Lower leg skin (tissue), 4 donors: ENCODE measurements at regions not wholly inside any gene's neighbourhood (a gene's known extent, or its start where the extent isn't known, plus 50 kb on each side); places are given as distances from the start of the nearest gene placed in this dataset.
"Not testable (repeated sequence)": the region's sequence is repeated elsewhere in the genome, so short reads cannot be mapped to it uniquely, and the experiment has no call there.

Experiments used
- DNase-seq, 2 donors: peaks; one replicate each; pipeline ENCODE4 v3.0.0-alpha.2; 2019; ENCODE audit warnings: low spot score in 2 of 2
- H3K4me3 ChIP-seq: fragments of 200-600 bp; sonication (generic); 2 replicates; pipeline ENCODE4 v1.5.1; 2017; ENCODE audit warnings: mild to moderate bottlenecking, low read depth; ENCODE audit not compliant: poor library complexity, severe bottlenecking
- CTCF ChIP-seq, 3 donors: fragments of 450-650 bp; IDR thresholded peaks; one replicate each; pipeline ENCODE4 v1.5.1; 2016; ENCODE audit warnings: antibody characterized with exemption in 3 of 3, mild to moderate bottlenecking in 3 of 3, moderate library complexity in 2 of 3
- POLR2A ChIP-seq, 2 donors: fragments of 450-650 bp; IDR thresholded peaks; one replicate each; pipeline ENCODE4 v1.6.1; 2016 to 2017; ENCODE audit warnings: antibody characterized with exemption in 2 of 2, mild to moderate bottlenecking in 1 of 2, moderate library complexity in 1 of 2
- WGBS, 2 donors: methylation state at CpG; one replicate each; pipeline ENCODE4 v1.1.5; 2018; 5-methylcytosine and 5-hydroxymethylcytosine counted together
- intact Hi-C: fragments of 100-400 bp; cut with DNase I; formaldehyde crosslinking; loops from one replicate; pipeline ENCODE4 v1.15.0; 2023; ENCODE audit warnings: low total_unique reads

GRCh38 chr2:225756198-225756597, 356.7 kb downstream of the NYAP2 start:
- WGBS, 2 donors: 70 to 73% methylated on average over 4 of the region's 4 CpGs
- intact Hi-C loops: no loop called here
- no peak for DNase-seq
- H3K4me3 ChIP-seq: no peak overlapping the region
- no peak for TF ChIP-seq POLR2A (IDR thresholded peaks at IDR 0.05)
- no peak for TF ChIP-seq CTCF (IDR thresholded peaks at IDR 0.05)

GRCh38 chr2:225748609-225749008, 349.1 kb downstream of the NYAP2 start:
- no peak for DNase-seq
- TF ChIP-seq POLR2A (IDR thresholded peaks at IDR 0.05) (no peak), CTCF (IDR thresholded peaks at IDR 0.05) (no peak)
- 71 to 76% methylated on average over 2 of the region's 2 CpGs for WGBS, 2 donors
- H3K4me3 ChIP-seq: no peak overlapping the region
- intact Hi-C loops: no loop called here

GRCh38 chr2:225743996-225744395, 344.5 kb downstream of the NYAP2 start:
- DNase-seq, intact Hi-C loops, H3K4me3 ChIP-seq: not testable (repeated sequence)
- WGBS, 2 donors: 97 to 98% methylated on average over 28 to 34 of the region's 35 CpGs

GRCh38 chr2:225742487-225742886, 343.0 kb downstream of the NYAP2 start:
- H3K4me3 ChIP-seq: no peak overlapping the region
- TF ChIP-seq POLR2A (IDR thresholded peaks at IDR 0.05) (no peak), CTCF (IDR thresholded peaks at IDR 0.05) (no peak)

GRCh38 chr2:225740086-225740485, 340.6 kb downstream of the NYAP2 start:
- TF ChIP-seq POLR2A (IDR thresholded peaks at IDR 0.05): no peak
- TF ChIP-seq CTCF (IDR thresholded peaks at IDR 0.05): no peak
- no peak overlapping the region for H3K4me3 ChIP-seq
- WGBS, 2 donors: 72 to 78% methylated on average over 3 of the region's 3 CpGs
- intact Hi-C loops: no loop called here
- DNase-seq: no peak

More at GRCh38 chr2:225742487-225742886, 343.0 kb downstream of the NYAP2 start:
- 89 to 95% methylated on average over 2 of the region's 2 CpGs for WGBS, 2 donors
- intact Hi-C loops: no loop called here
- DNase-seq: no peak

- intact Hi-C loops: no loop called here
- WGBS, 2 donors: 92 to 98% methylated on average over 2 of the region's 2 CpGs
- H3K4me3 ChIP-seq: no peak overlapping the region
- no peak for DNase-seq
- TF ChIP-seq CTCF (IDR thresholded peaks at IDR 0.05) (no peak), POLR2A (IDR thresholded peaks at IDR 0.05) (no peak)
Observed at GRCh38 chr2:225739328-225739727, 339.8 kb downstream of the NYAP2 start.
